Fibroblast of the conjunctiva (primary cell): ENCODE measurements at regions not wholly inside any gene's neighbourhood (a gene's known extent, or its start where the extent isn't known, plus 50 kb on each side); places are given as distances from the start of the nearest gene placed in this dataset.
A peak's percentile ranks its signal among the peaks of the same experiment; 100 is the strongest.

ENCODE experiments used
- DNase-seq: peaks from one replicate; pipeline ENCODE4 v3.0.0-alpha.2; 2010; ENCODE audit warnings: low read depth

DNA sequence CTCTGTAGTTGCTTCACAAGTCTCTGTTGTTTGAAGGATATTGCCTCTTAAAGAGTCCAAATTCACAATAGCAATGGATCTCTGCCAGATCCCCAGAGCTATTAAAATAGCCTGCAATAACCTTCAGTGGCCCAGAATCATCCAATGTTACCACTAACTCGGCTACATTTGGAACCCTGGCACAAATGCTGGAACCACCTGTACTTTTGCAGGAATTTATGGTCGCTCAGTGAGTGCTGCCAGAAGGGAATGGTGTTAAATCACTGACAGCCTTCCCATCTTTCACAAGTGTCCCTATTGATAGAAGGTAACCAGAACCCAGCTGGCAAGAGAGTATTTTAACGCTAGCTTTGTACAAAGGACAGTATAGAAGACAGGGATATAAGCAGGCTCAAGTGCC, 298.8 kb upstream of the PLSCR5 start:
- DNase-seq = no peak

DNA sequence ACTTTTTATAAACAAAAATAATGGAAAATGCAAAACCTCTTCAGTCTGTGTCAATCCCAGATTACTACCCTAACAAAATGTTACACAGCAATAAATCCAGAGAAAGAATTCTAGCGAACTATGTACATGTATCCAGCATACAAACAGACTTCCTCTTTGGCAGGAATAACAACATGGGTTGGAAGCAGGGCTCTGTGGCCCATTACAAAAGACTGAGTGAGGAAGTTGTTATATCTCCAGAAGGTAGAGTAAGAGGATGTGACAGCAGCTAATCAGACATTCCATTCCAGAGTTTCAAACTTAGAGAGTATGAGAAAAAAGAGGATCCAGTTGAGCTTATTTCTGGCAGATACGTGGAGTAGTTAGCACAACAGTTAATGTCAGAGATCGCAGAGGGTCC, 294.0 kb upstream of the PLSCR5 start:
- DNase-seq = no peak

DNA sequence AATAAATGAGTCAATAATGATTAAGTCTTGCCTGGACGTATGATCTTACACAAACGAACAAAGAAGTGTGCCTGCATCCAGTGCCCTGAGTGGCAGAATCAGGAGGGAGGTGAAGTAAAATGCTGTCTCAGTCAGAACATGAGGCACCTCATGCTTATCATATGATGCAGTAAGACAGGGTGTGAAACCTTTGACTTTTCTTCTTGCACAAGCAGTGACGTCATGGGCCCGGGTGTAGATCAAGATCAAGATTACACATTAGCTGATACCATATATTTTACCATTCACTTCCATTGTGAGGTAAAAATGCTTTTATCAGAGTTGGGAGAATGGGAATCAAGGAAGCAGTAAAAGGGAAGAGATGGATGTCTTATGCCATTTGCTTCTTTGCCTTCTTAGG, 291.6 kb upstream of the PLSCR5 start:
- DNase-seq = no peak

DNA sequence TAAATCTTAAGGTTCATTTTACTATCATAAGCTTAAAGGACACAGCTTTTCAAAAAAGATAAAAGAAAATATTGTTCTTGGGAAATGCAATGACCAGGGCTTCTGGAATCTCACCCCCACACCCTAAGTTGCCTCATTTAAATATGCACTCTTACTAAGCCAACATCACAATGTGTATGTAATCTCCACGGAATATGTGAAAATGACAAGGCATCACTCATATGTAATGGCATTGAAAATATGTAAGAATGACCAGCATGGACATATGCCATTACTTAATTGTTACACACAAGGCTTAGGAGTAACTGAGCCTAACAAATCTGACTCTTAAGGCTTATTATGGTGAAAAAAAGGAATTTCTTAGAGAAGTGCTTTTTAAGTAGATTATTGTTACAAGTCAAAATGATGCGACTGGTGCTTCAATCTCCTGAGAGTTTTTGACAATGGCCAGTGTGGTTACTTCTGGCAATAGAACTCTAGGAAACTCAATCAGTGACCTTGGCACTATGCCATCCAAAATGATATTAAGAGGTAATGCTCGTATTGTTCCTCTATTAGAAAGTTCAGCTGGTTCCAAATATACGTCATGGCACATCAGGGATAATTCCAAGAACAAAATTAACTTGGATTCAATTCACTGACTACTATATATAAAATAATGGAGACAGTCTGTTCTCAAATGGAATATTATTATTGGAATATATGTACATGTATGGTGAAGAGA, 290.0 kb upstream of the PLSCR5 start:
- DNase-seq = peak; percentile 27

DNA sequence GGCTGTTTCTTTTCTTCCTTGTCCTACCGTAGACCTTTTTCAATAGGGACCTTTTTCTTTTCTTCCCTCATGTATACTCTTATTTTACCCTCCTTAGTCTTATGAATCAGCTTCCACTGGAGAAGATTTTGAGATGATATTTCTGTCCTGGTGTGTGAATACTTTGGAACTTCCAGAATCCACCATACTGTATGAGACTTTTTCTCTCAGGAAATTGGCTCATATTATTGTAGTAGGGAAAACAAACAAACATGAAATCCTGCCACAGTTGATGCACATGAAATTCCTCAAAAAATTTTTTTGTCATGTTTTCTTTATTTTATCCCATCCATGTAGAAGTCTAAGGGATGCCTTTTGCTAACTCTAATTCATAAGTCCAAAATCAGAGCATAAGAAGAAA, 289.3 kb upstream of the PLSCR5 start:
- no peak for DNase-seq

DNA sequence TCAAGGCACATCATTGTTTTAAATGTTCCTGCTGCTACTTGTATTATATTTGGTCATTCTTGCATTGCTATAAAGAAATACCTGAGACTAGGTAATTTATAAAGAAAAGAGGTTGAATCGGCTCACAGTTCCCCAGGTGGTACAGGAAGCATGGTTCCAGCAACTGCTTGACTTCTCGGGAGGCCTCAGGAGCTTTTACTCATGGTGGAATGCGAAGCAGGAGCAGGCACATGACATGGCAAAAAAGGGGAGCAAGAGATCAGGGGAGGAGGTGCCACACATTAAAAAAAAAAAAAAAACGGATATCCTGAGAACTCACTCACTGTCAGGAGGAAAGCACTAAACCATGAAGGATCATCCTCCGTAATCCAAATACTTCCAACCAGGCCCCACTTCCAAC, 286.9 kb upstream of the PLSCR5 start:
- no peak for DNase-seq

DNA sequence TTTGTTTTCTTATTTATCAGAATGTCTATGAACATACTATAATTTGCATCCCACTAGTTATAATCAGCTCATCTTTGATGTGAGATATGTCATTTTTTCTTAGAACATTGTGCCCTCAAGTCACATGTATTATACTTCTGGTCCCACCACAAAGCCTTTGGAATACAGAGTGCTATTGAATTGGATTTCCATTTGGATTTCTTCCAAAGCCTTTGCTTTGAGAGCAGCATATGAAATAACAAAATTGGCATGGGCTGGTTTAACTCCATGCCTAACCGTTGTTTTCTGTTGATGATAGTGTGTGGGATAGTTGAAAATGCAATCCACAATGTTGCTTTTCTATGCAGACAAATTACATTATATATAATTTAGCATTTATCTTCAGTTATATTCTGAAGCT, 284.5 kb upstream of the PLSCR5 start:
- no peak for DNase-seq

DNA sequence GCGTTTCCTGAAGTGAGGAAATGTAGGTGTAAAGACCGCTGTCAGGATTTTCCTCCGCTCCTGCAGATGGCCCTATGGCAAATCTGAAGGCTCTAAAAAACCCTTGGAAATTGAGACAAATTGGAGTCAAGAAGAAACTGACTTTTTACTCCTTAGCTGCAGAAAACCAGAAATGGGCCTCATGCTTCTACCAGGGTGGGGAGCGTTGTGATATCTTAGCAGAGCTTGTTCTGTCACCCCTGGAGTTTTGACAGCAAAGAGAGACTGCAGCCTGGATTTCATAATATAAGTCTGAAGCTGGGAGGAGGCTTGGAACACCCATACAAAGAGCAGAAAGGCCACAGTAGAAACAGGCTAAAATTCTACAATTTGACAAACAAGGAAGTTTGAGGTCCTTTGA, 283.0 kb upstream of the PLSCR5 start:
- no peak for DNase-seq

DNA sequence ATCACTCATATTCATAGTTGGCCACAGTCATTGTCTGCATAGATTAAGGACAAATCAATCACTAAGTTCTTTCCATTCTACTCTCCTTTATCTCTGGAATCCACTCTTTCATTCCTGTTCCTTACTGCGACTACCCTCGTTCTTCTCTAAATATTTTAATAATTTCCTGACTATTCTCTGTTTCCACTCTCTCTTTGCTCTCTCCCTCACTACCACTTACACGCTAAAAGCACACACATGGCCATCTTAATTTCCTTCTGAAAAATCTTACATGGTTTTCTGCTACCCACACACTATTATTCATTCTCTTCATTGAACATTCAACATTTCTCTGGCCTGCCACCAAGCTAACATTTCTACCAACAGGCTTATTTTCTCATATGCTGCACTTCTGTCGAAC, 279.6 kb upstream of the PLSCR5 start:
- no peak for DNase-seq

DNA sequence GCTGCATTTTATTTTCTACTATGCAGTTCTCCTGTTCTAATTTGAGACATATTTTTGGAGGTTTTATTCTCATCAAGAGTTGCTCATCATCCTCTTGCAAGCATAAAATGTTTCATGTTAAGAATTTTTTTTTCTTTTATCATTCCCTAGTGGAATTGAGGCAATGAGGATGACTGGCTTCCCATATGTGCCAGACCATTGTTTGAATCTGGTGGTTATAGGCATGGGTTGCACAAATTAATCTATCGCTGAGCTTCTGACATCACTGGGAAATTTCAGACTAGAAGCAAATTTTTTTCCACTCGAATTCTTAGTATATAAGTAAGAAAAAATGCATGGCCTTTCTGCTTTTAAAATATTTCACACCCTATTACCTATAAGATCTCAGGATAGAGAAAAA, 279.1 kb upstream of the PLSCR5 start:
- DNase-seq = no peak

DNA sequence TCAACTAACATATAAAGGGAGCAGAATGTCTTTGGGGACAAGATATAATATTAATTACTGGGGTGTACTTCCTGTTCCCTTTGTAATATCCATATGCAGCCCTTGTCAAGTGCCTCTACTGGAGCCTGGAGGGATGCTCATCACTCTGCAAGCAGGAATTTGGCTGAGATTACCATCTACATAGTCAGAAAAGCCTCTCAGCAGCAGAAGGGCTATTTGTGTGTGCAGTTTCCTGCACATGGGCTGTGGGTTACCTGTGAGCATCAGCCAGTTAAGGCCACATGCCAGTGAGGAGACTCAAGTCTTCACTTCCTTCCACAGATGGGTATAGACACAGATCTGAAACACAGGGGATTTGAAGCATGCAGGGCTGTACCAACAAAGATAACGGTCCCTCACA, 278.1 kb upstream of the PLSCR5 start:
- no peak for DNase-seq

DNA sequence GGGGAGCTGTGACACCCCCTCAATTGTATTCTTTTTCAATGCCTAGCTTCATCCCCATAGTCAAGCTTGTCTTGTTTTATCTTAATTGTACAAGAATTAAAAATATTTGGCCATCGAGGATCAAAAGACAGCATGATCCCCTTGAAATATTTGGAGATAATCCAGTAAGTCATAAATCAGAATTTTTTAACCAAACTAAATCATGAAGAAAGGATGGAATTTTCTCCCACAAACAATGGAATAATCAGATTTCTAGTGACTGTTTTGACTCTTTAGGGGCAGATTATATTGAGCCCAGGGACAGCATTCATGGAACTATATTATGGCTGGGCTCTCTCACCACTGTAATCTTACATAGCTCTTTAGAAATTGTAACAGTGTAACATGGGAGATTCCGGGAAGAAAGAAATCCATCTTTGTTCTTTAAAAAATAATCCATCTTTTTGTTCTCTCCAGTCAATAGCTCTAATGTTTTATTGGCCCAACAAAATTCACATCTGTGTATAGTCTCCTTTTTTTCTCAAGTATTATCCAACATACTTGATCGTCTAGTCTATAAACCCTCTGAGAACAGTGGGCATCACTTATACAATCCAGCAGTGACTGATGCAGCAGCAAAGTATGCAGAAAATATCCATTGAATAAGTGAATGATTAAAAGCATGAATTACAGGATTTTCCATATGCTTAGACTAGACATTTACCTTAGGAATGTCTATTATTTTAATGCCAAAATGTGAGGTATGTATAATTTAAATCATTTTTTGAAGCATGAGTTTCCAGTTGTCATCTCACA, 277.0 kb upstream of the PLSCR5 start:
- no peak for DNase-seq

DNA sequence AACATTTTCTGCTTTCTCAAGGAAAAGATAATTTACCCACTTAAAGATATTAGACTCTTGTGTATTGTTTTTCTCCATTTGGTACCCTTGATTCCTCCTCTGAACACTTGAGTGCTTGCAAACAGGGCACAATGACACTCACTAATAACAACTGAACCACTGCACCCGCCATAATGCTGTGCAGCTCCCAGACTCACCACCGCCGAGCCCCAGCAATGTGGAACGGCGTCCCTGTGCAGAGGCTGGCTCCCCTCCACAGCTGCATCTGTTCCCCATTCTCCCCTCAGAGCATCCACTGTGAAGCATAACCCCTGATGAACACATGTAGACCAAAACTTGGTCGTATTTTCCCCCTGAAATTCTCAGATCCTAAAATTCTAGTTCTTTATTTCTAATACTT, 276.2 kb upstream of the PLSCR5 start:
- DNase-seq = no peak

DNA sequence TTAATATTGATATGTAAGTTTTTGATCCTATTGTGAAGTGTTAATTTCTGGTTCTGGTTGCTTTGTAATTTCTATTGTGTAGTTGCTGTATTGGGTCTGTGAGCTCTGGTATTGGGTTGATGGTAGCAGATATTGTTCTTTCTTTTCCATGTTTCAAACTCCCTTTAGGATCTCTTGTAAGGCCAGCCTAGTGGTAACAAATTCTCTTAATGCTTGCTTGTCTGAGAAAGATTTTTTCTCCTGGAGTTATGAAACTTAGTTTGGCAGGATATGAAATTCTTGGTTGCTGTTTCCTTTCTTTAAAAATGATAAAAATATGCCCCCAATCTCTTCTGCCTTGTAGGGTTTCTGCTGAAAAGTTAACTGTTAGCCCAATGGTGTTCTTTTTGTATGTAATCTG, 268.6 kb upstream of the PLSCR5 start:
- no peak for DNase-seq

DNA sequence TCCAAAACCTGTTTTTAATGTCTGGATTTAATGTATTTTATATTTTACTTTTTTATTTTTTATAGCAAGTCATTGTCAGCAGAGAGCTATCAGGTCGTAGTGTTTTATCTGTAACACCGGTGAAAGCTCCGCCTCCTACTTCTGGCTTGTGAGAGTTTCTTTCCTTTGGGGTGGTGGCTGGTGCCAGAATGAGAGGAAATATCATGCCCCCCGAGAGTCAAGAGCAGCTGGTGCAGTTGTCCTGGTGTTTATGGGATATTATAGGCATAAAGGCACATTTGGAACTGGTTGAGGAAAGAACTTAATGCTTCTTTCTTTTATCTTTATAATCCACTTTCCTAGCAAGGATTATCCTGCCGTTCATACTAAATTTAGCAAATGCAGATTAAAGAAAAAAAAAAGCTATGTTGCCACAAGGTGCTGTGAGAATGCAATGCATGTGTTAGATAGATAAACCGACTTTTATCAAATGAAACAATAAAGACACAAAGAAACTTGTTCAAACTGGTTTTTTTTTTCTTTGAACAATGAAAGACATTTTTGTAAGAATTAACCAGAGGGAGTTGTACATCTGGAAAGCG, 260.1 kb upstream of the PLSCR5 start:
- DNase-seq = no peak

DNA sequence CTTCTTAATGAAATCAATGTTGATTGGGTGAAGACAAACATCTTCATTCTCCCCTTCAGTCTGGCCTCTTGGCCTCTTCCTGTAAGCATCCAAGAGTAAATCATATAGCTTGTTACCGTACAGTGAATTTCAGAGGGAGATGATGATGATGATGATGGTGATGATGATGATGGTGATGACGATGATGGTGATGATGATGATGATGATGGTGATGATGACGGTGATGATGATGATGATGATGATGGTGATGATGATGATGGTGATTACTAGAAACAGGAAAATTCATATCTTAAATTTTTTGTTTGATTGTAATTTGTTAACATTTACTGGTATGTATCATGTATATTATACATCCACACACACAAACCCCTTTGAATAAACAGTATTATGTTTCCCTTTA, 256.1 kb upstream of the PLSCR5 start:
- DNase-seq = no peak

DNA sequence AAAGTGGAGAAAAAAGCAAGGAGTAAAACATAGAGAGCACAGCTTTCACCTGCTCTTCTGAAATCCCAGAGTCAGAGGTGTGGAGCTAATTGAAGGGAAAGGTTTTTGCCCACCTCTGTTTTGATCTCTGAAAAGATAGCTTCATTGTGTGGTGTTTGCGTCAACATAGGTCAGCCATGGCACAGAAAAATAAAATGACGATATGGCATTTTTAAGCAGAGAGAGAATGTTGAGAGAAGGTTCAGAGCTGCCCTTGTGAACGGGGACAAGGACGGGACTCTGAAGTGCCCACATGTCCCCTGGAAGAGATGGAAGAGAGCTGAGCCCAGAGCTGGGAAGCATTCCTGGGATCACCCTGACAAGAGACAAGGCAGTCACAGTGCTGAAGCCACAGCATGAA, 249.4 kb upstream of the PLSCR5 start:
- DNase-seq = no peak

DNA sequence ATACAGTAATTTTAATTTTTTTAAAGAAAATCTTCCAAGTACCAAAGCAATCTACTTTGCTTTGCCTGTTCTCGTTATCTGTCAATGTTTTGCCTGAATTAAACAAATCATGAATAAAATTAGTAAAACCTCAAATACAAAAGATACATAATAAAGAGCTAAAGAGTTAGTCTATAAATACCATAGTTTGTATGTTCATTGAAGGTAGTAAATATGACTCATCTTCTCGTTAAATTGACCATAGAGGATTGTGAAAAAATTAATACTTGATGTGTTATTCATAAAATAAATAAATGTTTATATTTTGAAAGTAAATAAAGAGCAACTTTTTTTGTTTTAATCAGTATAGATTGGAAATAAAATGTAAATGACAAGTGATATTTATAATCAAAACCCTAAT, 246.5 kb upstream of the PLSCR5 start:
- no peak for DNase-seq

DNA sequence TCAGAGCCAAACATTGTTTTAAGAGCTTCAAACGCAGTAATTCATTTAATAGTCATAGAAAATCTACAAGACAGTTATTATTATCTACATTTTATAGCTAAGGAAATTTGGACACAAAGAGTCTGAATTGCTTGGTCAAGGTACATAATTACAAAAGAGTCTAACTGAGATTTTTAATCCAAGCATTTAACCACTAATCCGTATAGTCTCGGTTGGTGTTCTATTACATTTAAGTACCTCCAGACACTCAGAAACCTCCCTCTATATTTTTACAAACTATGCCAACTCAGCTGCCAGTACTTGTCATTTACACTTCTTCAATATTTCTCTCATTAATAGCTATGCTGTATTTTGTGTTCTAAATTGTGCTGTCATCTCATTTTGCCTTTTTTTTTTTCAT, 240.2 kb upstream of the PLSCR5 start:
- DNase-seq = no peak

DNA sequence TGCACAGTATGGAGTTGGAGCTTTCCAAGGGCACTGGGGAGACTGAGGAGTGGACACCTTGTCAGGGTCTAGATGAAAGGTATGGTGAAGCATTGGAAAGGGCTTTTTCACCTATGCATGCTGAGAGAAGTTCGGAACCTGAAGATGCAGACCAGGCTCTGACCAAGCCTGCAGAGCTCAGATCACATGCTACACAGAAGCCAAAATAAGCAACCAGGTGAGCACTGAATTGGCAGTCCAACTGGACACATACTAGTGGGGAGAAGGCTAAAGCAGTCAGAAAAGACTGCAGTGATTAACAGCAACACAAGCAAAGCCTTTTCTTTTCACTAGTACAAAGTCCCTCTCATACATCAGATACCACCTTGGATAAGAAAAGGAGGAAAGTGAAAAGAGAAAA, 238.3 kb upstream of the PLSCR5 start:
- DNase-seq = no peak

DNA sequence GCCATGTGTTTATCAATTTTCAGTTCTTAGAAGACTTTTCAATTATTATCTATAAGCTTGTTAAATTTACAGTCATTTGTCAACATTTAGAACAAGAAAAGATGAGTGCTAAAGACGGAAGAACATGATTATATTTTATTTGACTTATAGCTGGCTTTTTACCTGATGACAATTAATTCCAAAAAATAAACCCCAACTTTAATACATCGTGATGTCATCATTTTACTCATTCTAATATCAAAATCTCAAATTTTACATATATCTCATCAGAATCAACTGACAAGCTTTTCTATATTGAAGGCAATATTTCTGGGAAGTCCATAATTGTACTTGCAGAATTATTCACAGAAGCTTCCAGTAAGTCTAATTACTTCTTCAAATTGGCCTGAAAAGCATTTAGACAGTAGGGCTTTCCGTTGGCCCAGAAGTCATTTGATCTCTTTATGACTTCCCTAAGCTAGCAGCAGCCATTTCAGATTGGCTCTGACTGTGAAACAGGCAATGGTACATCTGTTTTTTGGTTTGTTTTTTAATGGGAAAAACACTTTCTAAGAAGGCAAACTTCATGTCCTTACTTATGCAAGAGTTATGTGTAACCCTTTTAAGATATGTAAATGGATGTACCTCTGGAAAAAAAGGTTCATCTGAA, 234.7 kb upstream of the PLSCR5 start:
- DNase-seq = no peak

DNA sequence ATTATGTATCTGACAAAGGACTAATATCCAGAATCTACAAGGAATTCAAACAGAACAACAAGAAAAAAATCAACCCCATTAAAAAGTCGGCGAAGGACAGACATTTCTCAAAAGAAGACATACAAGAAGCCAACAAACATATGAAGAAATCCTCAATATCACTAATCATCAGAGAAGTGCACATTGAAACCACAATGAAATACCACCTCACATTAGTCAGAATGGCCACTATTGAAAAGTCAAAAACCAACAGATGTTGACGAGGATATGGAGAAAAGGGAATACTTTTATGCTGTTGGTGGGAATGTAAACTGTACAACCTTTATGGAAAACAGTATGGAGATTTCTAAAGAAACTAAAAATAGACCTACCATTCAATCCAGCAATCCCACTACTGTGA, 233.1 kb upstream of the PLSCR5 start:
- DNase-seq = no peak

DNA sequence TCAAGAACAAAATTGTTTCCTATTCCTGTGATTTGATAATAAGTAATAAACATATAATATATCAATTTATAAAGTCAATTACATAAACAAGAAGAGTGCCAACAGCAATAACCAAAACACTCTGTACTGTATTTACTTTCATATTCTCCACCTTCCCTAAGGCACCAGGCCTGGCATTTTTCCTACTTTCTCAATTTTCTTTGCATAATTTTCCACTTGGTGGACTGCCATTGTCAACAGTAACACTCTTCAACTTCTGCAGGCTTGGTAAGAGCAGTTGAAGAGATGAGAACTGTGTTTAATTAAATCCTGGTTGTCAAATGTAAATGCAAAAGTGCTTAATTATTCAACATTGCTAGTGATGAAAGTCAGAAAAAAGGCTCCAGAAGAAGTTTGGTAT, 229.8 kb upstream of the PLSCR5 start:
- DNase-seq = peak; percentile 10
